SIG-M5 treated with dmso at 0.1 percent for 504 hours (cell line): ENCODE measurements at regions not wholly inside any gene's neighbourhood (a gene's known extent, or its start where the extent isn't known, plus 50 kb on each side); places are given as distances from the start of the nearest gene placed in this dataset.
A peak's percentile ranks its signal among the peaks of the same experiment; 100 is the strongest.
"Not testable (repeated sequence)": the region's sequence is repeated elsewhere in the genome, so short reads cannot be mapped to it uniquely, and the experiment has no call there.

Source experiments
- DNase-seq: peaks from one replicate; lab custom pipeline; 2025; ENCODE audit not compliant: unreplicated experiment; lab: John Stamatoyannopoulos, UW

DNA sequence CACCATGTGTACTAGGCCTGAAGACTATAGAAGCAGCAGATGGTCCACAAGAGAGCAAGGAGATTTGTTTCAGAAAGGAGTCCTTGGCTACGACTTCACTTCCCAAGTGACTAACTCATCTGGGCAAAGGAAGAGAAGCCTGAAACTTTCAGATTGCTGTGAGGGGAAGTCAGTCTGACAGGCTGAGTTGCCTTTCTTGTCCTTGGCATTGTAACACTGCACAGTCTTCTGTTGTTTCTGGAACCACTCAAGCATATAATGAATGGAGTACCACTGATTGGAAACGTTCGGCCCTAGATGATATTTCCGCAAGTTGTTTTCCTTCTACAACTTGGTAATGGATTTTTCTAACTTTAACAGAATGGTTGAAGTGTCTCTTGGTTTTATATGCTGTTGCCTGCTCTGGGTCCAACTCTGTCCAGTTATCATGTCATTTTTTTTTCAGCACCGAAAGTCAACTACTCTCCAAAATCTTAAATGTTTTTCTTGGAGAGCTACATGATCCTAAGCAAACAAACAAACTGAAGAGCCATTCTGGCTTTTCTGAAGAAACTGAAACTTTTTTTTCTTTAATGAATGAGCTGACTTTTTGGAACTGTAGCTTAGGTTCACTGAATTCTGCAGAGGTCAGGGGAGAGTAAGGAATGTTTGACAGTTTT, 685.7 kb downstream of the MECOM start:
- DNase-seq, result no peak

DNA sequence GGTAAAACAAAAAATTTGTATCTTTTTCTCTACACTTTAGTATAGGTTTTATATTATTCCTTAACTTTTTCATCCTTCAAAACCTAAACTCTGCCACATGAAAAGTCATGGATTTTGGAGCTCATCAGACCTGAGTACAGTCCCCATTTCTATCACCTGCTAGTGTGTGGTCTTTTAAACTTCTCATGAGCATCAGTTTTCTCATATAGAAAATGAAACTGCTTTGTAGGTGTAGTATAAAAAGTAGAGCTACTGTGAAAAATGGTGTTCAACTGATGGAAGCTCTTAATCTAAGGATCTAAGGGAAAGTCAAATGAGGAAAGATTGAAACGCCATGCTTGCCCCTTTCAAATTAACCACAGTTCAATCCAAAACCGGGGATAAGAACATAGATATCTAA, 686.5 kb downstream of the MECOM start:
- no peak for DNase-seq

DNA sequence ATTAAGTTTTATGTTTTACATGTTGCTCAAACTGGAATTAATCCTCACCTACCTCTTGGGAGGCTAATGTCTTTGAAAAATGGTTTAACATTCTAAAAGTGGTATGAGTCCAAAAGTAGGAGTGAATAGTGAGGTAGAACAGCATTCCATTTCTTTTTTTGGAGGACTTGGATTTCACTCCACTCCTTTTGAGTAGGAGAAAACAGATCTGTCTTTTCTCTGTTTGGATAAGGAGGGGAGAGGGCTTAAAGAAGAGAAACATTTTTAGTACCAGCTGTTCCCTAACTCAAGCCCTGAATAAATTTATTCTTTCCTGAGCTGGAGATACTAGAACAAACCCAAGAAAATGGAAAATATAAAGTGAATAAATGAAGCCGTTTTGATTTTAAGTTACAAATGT, 687.9 kb downstream of the MECOM start:
- no peak for DNase-seq

DNA sequence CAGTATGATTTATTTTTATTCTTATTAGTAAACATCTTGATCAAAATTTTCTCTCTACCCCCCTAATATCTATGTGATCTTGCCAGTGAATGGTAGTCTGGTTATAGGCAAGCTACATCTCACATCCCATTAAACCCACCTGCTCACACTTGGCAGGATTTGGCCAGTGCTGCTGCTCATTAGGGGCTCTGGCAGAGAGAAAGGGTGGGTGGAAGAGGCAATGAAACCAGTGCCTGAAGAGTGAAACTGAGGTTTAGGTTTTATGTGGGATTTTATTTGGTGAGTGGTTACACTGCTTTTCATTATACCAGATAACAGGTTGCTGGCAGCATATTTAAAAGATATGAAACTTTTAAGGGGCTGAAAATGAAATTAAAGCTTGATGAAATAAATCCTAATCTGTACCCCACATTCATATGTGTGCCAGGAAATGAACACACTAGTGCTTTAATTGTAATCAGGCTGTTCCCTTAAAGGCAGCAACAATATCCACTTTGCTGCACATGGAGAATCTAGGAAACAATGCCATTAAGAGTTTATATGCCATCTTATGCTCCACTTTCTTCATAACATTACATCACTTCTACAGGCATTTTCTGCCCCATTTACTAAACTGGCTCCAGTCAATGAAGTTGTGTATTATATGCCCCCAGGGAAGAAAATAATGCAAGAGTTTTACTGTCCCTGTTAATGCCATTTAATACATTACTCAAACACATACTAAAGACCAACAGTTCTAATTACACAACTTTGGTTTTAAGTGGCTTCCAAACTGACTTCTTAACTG, 688.7 kb downstream of the MECOM start:
- no peak for DNase-seq

DNA sequence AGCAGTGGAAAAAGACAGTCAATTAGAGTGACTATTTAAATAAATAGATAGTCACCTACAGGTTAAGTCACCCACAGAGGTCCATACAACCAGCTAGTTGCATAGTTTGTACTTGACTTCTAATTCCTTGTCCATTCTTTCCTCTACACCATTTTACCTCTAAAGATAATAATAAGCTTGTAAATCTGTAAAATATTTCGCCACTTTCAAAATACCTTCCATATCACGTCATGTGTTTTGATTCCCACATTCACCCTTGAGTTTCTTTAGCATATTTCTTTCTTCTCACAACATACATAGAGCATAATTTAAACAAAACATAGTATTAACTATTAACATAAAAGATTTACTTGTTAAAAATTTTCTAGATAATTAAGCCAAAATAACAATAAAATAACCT, 689.6 kb downstream of the MECOM start:
- no peak for DNase-seq

DNA sequence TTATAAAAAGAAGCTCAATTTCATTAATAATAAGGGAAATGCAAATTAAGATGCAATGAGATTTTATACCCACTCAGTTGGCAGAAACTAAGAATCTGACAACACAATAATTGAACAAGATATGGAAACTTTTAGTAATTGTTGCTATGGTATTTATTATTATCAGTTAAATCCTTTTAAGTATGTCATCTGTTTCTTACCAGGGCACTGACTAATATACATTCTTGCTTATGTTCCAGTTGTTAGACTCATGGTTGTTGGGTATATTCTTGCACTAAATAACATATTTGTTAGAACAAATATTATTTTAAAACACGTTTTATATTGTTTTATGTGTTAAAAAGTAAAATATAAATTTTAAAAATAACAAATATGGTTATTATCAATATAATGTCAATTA, 690.3 kb downstream of the MECOM start:
- DNase-seq, result no peak

DNA sequence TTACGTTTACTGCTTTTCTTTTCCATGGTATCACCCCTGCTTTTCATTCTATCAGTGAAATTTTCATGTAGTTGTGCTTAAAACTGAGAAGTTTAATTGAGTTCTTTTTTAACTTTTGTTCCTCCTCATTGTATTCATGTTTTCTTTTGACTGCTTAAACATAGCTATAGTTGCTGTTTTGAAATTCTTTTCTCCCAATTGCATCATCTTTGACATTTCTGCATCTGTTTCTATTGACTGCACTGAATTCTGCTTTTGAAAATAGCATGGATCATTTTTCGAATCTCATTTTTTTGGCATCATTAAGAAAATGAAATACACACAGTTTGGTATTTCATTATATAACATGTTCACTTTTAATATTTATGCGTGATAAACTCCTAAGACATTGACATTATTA, 694.9 kb downstream of the MECOM start:
- DNase-seq, result no peak

DNA sequence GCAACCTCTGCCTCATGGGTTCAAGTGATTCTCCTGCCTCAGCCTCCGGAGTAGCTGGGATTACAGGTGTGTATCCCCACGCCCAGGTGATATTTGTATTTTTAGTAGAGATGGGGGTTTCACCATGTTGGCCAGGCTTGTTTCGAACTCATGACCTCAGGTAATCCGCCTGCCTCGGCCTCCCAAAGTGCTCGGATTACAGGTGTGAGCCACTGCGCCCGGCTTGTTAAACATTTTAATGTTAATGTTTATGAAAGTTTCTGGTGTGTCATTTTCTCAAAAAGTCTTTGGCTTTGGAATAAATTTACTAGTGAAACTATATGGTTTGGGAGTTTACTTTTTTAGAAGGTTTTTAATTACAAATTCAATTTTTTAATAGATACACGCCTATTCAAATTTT, 698.8 kb downstream of the MECOM start:
- DNase-seq, result no peak

DNA sequence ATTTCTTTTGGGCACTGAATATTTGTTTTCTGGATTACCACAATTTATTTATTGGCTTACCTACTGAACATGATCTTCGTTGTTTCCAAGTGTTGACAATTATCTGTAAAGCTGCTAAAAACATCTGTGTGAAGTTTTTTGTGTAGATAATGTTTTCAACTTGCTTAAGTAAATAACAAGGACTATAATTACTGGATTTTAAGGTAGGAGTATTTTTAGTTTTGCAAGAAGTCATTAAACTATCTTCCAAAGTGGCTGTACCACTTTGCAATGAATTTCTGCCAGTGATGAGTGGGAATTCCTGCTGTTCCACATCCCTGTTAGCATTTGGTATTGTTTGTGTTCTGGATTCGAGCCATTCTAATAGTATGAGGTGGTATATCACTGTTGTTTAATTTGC, 702.2 kb downstream of the MECOM start:
- no peak for DNase-seq

DNA sequence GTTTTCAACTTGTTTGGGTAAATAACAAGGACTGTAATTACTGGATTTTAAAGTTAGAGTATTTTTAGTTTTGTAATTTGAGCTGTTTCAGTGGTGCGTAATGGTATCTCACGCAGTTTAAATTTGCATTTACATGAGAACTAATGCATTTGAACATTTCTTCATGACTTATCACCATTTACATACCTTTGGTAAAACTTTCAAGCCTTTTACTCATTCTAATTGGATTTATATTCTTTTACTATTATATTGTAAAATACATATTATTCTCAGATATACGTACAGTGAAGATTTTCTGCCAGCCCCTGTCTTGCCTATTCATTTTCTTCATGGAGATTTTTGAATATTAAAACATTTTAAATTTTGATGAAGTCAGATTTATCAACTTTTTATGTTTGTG, 703.8 kb downstream of the MECOM start:
- DNase-seq, result no peak

DNA sequence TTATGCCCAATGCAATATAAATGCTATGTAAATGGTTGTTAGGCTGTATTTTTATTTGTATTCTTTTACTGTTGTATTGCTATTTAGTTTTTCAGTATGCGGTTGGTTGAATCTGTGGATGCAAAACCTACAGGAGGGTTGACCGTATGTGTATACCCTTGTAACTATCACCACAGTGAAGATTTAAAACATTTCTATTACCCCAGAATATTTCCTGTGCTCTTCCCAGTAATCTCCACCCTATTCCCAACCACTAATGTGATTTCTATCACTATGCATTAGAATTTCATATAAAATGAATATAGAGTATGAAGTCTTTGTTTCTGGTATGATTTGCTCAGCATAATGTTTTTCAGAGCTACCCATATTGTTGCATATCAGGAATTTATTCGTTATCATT, 705.0 kb downstream of the MECOM start:
- no peak for DNase-seq

DNA sequence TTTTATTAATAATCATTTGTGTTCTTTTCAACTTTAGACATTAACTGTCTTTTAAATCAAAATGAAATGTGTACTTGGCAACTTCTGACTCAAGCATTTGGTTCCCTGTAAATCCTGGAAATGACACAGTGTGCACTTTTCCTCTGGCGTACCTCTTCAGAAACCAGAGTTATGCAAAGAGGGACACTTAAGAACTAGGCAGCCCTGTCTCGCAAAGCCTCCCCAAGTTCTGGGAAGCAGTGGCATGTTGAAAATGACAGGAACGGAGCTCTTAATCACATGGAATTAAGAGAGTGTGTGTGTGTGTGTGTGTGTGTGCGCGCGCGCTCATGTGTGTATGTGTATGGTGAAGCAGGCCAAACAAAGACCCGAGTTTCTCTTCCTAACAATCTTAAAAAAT, 707.4 kb downstream of the MECOM start:
- DNase-seq, result no peak

DNA sequence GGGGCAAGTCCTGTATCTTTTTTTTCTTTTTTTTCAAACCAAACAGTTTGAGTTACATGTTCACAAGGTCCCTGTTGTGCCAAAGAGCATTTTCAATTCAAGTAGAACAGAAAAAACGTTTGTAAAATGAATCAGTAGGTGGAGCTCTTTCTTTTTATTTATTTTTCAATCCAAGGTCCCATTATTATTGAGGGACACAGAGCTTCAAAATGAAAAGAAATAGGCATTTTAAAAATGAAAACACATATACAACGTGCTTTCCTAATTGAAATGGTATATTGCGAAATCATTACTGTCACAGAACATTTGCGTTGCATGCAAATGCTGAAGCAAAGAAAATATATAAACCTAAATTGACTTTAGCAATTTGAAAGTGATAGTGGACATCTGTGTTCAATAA, 711.0 kb downstream of the MECOM start:
- DNase-seq, result peak; percentile 17

DNA sequence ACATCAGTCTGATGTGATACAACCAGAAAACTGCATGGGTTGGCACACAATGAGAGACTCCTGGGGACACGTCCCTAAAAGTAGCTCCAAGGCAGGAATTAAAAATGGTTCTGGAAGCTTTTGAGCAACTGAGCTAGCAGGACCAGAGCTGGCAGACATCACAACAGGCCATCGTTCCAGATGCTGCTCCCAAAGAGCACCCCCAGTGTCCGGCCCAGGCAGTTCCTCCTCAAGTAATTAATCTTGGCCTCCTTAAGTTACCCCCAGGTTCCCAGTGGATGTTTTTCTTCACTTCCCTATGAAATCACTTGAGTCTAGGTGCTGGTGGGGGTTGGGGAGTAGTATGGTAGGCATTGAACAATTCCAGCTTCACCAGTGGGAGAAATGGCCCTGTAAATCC, 711.6 kb downstream of the MECOM start:
- DNase-seq, result no peak

DNA sequence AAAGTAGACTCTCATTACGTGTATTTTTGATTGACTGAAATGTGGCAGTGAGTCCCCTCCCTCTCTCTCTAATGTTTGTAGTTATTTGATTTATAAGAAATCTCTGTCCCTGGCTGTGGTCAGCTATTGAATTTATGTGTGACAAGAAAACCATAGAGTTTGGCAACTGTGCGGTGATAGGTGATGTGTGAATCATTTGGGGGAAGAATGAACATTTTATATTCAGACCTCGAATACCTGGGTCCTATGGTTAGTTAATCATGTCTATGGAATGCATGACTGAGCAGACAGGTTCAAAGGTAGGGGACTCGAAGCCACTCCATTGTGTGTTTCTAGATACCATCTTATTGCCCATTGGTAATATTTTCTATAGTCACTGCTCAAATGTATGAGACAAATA, 712.1 kb downstream of the MECOM start:
- no peak for DNase-seq

DNA sequence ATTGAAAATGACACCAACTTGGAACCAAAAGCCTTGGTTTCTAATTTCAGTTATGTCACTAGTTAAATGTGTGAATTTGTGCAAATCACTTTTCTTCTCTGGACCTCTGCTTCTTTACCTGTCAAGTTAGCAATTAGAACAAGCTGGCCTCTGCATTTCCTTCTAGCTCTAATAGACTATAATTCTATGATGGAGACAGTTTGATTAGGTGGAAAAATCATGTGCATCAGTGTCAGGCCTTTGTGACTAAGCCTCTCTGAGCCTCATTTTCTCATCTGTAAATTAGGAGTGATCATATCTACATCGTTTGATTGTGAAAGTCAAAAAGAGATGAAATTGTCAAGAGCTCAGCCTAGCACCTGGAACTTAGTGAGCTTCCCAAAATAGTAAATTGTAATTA, 712.9 kb downstream of the MECOM start:
- no peak for DNase-seq

DNA sequence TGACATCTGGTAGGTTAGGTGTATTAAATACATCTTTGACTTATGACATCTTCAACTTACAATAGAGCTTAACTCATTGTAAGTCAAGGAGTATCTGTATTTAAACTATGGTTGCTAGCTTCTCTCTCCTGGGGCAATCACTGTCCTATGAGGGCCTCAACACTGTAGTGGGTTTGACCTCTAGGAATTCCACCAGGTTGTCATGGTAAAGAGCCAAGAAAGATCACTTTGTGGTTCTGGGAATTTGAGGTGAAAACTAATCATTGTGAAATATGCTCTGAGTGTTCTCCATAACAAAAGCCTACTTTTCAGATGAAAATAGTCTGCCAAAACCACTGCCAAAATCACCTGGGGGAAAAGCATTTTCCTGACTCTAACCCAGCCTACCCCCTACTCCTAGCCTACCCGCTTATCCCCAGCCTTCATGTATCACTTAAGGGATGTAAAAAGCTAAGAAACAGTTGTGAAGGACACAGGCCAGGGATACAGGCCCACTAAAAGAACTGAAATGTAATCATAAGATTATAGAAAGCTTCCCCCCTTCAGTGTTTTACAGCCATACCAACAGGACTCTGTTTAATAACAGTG, 723.8 kb downstream of the MECOM start:
- DNase-seq, result no peak

DNA sequence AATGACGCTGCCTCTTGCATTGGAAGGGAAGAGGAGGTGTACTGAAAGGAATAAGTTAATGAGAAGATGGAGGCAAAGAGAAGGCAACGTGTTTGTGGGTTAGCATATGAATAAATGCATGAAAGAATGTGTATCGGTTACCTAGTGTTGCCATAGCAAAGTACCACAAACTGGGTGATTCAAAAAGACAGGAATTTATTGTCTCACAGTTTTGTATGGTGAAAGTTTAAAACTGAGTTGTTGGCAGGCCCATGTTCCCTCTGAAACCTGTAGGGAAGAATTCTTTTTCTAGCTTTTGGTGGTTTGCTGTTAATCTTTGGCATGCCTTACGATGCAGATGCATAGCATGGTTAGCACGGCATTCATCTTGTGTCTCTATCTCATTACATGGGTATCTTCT, 729.9 kb downstream of the MECOM start:
- no peak for DNase-seq

DNA sequence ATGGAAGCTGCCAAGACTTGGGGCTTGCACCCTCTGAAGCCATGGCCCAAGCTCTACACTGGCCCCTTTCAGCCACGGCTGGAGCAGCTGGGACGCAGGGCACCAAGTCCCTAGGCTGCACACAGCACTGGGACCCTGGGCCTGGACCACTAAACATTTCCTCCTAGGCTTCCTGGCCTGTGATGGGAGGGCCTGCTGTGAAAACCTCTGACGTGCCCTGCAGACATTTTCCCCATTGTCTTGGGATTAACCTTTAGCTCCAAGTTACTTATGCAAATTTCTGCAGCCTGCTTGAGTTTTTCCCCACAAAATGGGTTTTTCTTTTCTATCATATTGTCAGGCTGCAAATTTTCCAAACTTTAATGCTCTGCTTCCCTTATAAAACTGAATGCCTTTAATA, 733.5 kb downstream of the MECOM start:
- DNase-seq, result not testable (repeated sequence)

DNA sequence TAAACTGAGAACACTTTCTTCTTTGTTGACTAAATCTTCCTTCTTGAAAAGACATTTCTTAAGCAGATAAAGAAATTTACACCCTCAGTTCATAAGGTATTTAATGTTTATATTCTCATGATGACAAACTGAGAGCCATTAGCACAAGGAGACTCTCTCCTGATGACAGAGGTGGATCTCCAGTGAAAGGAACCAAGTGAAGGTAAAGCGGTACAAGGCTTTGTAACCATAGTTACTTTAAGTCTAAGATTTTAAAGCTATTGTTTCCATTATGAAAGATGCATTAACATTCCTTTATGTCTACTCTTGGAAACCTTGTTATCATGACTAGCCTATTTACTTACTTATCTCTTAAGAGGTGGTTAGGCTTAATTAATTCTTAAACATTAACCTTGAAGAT, 737.1 kb downstream of the MECOM start:
- no peak for DNase-seq

DNA sequence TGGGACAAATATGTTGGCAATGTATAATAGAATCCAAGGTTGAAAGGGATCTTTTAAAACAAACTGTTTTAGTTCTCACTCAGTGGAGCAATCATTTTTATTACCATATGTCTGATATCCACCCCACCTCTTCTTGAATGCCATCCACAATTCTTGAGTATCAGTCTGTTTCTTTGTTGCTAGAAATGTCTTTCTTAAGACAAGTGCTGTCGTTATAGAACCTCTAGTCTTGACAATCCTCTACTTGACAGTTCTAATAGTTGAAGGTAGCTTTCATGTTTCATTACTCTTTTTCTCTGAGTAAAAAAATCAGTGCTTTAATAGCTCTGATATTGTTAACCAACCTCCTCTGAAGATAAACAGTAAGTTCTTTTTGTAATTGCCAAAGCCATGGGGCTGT, 737.9 kb downstream of the MECOM start:
- DNase-seq, result no peak

DNA sequence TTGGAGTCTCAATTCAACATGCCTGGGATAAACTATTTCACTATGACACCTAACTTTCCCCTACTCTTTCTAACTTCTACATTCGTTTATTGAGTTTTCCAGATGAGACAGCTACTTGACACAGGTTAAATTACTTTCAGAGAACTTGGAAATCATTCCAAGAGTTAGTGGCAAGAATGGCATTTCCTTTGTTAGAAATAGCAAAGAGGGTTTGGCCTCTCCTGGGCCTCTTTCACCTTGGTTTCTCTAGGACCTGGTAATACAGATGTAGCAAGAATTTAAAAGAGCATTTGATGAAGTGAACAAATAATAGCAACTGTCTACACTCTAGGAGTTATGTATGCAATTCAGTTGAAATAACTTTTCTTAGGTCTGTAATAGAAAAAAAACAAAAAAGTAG, 748.9 kb downstream of the MECOM start:
- no peak for DNase-seq

DNA sequence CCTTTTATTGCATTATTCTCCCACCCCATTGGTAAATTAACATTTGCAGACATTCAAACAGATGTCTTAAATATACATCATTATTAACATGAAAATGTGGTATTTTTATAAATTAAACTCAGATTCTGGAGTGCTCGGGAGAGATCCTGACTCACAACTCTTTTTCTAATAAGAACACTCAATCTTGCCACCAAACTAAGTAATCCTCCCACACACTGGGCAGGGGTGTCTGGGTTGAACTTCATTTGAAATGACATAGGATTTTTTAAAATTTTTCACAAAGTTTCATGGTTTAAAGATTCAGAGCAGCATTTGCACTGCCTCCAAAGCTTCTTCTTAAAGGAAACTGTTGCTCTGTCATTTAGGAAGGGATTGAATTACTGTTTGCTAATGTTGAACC, 754.3 kb downstream of the MECOM start:
- no peak for DNase-seq
